ENCODE measurements at regions not wholly inside any gene's neighbourhood (a gene's known extent, or its start where the extent isn't known, plus 50 kb on each side); places are given as distances from the start of the nearest gene placed in this dataset.

DNA sequence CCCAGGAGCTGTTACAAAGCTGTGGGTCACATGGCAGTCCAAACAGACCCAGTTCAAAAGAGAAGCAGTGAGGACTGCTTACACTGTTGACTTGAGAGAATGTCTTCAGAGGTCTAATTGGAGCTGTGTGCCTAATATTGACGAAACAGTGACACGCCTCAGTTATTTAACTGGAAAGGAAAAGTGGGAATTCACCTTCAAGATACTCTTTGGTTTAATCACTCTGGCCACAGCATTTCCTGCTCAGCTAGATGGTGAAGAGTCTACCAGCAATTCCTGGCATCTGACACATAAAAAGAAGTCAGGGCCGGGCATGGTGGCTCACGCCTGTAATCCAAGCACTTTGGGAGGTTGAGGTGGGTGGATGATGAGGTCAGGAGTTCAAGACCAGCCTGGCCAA is 326.4 kb downstream of the SV2B start:
- no peak for TF ChIP-seq CTCF (IDR thresholded peaks at IDR 0.05; ENCODE audit: borderline replicate concordance)
- intact Hi-C loops (cut with micrococcal nuclease): no loop called here
- no peaks in the 10 kb centered on the region for H3K9me3 ChIP-seq (replicated peaks)
- H3K27me3 ChIP-seq (ENCODE audit: low read depth): no peaks in the 10 kb centered on the region
- DNase-seq: no peak
- H3K27ac ChIP-seq (replicated peaks): no peak overlapping the region
- H3K36me3 ChIP-seq: no peaks in the 10 kb centered on the region
- H3K4me3 ChIP-seq: no peak overlapping the region
- H3K4me1 ChIP-seq: no peaks in the 10 kb centered on the region

- intact Hi-C loops (cut with micrococcal nuclease): no loop called here
Measured at GRCh38 chr15:91429973-91430372, 329.9 kb downstream of the SV2B start.

GRCh38 chr15:91431041-91431715 is 331.1 kb downstream of the SV2B start:
- no peak overlapping the region for H3K27ac ChIP-seq (replicated peaks)
- no peaks in the 10 kb centered on the region for H3K4me1 ChIP-seq
- H3K27me3 ChIP-seq (ENCODE audit: low read depth): no peaks in the 10 kb centered on the region
- no peak overlapping the region for H3K4me3 ChIP-seq
- no peaks in the 10 kb centered on the region for H3K9me3 ChIP-seq (replicated peaks)
- no peak for DNase-seq
- TF ChIP-seq CTCF (IDR thresholded peaks at IDR 0.05; ENCODE audit: borderline replicate concordance): no peak
- H3K36me3 ChIP-seq: no peaks in the 10 kb centered on the region
- intact Hi-C loops (cut with micrococcal nuclease): no loop called here

More at GRCh38 chr15:91429973-91430372, 329.9 kb downstream of the SV2B start:
- no peak overlapping the region for H3K27ac ChIP-seq (replicated peaks)
- no peaks in the 10 kb centered on the region for H3K4me1 ChIP-seq
- H3K27me3 ChIP-seq (ENCODE audit: low read depth): no peaks in the 10 kb centered on the region
- H3K36me3 ChIP-seq: no peaks in the 10 kb centered on the region
- no peak overlapping the region for H3K4me3 ChIP-seq
- DNase-seq: no peak
- TF ChIP-seq CTCF (IDR thresholded peaks at IDR 0.05; ENCODE audit: borderline replicate concordance): no peak
- no peaks in the 10 kb centered on the region for H3K9me3 ChIP-seq (replicated peaks)

GRCh38 chr15:91435113-91435512 is 335.1 kb downstream of the SV2B start:
- H3K4me1 ChIP-seq: no peaks in the 10 kb centered on the region
- H3K36me3 ChIP-seq: no peaks in the 10 kb centered on the region
- no peaks in the 10 kb centered on the region for H3K27me3 ChIP-seq (ENCODE audit: low read depth)
- DNase-seq: no peak
- TF ChIP-seq CTCF (IDR thresholded peaks at IDR 0.05; ENCODE audit: borderline replicate concordance): no peak
- H3K9me3 ChIP-seq (replicated peaks): no peaks in the 10 kb centered on the region
- intact Hi-C loops (cut with micrococcal nuclease): no loop called here
- no peak overlapping the region for H3K4me3 ChIP-seq
- no peak overlapping the region for H3K27ac ChIP-seq (replicated peaks)

- Histone ChIP-seq H3K9me3 (replicated peaks) (peaks cover 21% of the 10 kb centered on the region), H3K36me3 (no peaks in the 10 kb centered on the region), H3K27ac (replicated peaks) (no peak overlapping the region), H3K4me1 (no peaks in the 10 kb centered on the region), H3K27me3 (ENCODE audit: low read depth) (no peaks in the 10 kb centered on the region), H3K4me3 (no peak overlapping the region)
- intact Hi-C loops (cut with micrococcal nuclease): no loop called here
- TF ChIP-seq CTCF (IDR thresholded peaks at IDR 0.05; ENCODE audit: borderline replicate concordance): no peak
- no peak for DNase-seq
Measured at GRCh38 chr15:91444656-91445055, 344.6 kb downstream of the SV2B start.

Data from left ventricle myocardium inferior (tissue), 1 donor.